Gastrocnemius medialis (tissue), 4 donors: ENCODE measurements at regions not wholly inside any gene's neighbourhood (a gene's known extent, or its start where the extent isn't known, plus 50 kb on each side); places are given as distances from the start of the nearest gene placed in this dataset.

Experiments used
- POLR2A ChIP-seq, 2 donors: fragments of 450-650 bp; IDR thresholded peaks; one replicate each; pipeline ENCODE4 v1.6.1; 2017; ENCODE audit warnings: antibody characterized with exemption in 2 of 2, mild to moderate bottlenecking in 2 of 2, moderate library complexity in 2 of 2
- TF ChIP-seq, protein P1 (sequence below), 5 experiments: fragments of 450-650 bp in 3 of 5; fragments of 200-600 bp in 2 of 5; sonication (generic) in 2 of 5; IDR thresholded peaks in 4 of 5; conservative IDR thresholded peaks in 1 of 5; 1 replicate in 4 of 5; 2 replicates in 1 of 5; pipeline ENCODE4 v1.5.1; 2016 to 2019; ENCODE audit warnings: antibody characterized with exemption in 5 of 5, mild to moderate bottlenecking in 3 of 5, moderate library complexity in 3 of 5

DNA sequence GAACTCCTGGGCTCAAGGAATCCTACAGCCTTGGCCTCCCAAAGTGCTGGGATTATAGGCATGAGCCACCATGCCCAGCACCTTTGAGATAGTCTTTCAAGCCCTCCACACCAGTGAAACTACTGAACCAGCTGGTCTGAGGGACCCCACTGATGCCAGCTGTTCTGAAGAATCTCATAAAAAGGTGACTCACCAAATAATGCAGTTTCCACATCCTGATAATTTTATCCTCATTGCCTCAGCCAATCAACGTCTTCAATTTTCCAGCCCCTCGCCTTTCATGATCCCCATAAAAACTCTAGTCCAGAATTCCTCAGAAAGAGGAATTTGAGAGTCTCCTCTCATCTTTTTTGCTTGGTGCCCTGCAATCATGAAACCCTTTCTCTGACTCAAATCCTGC lies 1691.6 kb upstream of the LRRTM3 start:
- TF ChIP-seq, protein P1, sequence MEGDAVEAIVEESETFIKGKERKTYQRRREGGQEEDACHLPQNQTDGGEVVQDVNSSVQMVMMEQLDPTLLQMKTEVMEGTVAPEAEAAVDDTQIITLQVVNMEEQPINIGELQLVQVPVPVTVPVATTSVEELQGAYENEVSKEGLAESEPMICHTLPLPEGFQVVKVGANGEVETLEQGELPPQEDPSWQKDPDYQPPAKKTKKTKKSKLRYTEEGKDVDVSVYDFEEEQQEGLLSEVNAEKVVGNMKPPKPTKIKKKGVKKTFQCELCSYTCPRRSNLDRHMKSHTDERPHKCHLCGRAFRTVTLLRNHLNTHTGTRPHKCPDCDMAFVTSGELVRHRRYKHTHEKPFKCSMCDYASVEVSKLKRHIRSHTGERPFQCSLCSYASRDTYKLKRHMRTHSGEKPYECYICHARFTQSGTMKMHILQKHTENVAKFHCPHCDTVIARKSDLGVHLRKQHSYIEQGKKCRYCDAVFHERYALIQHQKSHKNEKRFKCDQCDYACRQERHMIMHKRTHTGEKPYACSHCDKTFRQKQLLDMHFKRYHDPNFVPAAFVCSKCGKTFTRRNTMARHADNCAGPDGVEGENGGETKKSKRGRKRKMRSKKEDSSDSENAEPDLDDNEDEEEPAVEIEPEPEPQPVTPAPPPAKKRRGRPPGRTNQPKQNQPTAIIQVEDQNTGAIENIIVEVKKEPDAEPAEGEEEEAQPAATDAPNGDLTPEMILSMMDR (IDR thresholded peaks at IDR 0.05 in 4 of 5, conservative IDR thresholded peaks at IDR 0.05 in 1 of 5), result no peak
- no peak for TF ChIP-seq POLR2A (IDR thresholded peaks at IDR 0.05)
